ENCODE measurements at regions not wholly inside any gene's neighbourhood (a gene's known extent, or its start where the extent isn't known, plus 50 kb on each side); places are given as distances from the start of the nearest gene placed in this dataset.

DNA sequence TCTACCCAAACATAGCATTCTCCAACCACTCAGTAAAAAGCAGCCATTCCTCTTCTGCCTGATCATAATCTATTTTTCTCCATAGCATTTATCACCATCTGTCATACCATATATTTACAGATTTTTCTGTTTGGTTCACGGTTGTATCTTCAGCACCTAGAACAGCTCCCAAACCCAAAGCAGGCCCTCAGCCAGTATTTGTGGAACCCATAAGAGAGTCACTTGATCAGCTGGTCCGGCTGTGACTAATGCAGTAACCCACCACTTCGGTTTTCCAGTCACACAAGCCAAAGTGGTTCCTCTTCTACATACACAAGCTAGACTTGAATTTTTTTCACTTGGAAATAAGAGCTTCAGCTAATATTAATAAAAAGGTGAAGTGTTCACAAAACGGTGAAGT, 511.6 kb upstream of the CELF4 start:
- TF ChIP-seq, protein P1, sequence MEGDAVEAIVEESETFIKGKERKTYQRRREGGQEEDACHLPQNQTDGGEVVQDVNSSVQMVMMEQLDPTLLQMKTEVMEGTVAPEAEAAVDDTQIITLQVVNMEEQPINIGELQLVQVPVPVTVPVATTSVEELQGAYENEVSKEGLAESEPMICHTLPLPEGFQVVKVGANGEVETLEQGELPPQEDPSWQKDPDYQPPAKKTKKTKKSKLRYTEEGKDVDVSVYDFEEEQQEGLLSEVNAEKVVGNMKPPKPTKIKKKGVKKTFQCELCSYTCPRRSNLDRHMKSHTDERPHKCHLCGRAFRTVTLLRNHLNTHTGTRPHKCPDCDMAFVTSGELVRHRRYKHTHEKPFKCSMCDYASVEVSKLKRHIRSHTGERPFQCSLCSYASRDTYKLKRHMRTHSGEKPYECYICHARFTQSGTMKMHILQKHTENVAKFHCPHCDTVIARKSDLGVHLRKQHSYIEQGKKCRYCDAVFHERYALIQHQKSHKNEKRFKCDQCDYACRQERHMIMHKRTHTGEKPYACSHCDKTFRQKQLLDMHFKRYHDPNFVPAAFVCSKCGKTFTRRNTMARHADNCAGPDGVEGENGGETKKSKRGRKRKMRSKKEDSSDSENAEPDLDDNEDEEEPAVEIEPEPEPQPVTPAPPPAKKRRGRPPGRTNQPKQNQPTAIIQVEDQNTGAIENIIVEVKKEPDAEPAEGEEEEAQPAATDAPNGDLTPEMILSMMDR (IDR thresholded peaks at IDR 0.05): no peak
- no peak for TF ChIP-seq EZH2 (IDR thresholded peaks at IDR 0.05)
